ENCODE measurements at regions not wholly inside any gene's neighbourhood (a gene's known extent, or its start where the extent isn't known, plus 50 kb on each side); places are given as distances from the start of the nearest gene placed in this dataset.
"Not testable (repeated sequence)": the region's sequence is repeated elsewhere in the genome, so short reads cannot be mapped to it uniquely, and the experiment has no call there.

- H3K27me3 ChIP-seq (ENCODE audit: control insufficient read depth, insufficient read depth); ATAC-seq; H3K27ac ChIP-seq (ENCODE audit: low read length); intact Hi-C loops (cut with DNase I); H3K9me3 ChIP-seq (ENCODE audit: control insufficient read depth, low read length); H3K4me1 ChIP-seq (ENCODE audit: control insufficient read depth, insufficient read depth, low read length): not testable (repeated sequence)
- 31% methylated on average over 21 of the region's 29 CpGs for WGBS
- H3K4me3 ChIP-seq (ENCODE audit: low read length), result peak overlapping the region; percentile 70
- DNase-seq, result peak; percentile 9 to 53 (median 32)
These were observed 136.6 kb upstream of the TP53TG3D start for GRCh38 chr16:32116533-32116932.

GRCh38 chr16:32120372-32120771, 132.7 kb upstream of the TP53TG3D start:
- H3K4me3 ChIP-seq (ENCODE audit: low read length); H3K9me3 ChIP-seq (ENCODE audit: control insufficient read depth, low read length); H3K27me3 ChIP-seq (ENCODE audit: control insufficient read depth, insufficient read depth); H3K27ac ChIP-seq (ENCODE audit: low read length); H3K4me1 ChIP-seq (ENCODE audit: control insufficient read depth, insufficient read depth, low read length); DNase-seq; ATAC-seq; intact Hi-C loops (cut with DNase I): not testable (repeated sequence)
- 66% methylated on average over 1 of the region's 1 CpG for WGBS

- H3K4me1 ChIP-seq (ENCODE audit: control insufficient read depth, insufficient read depth, low read length); H3K9me3 ChIP-seq (ENCODE audit: control insufficient read depth, low read length); intact Hi-C loops (cut with DNase I); H3K4me3 ChIP-seq (ENCODE audit: low read length); DNase-seq; ATAC-seq; H3K27me3 ChIP-seq (ENCODE audit: control insufficient read depth, insufficient read depth); H3K27ac ChIP-seq (ENCODE audit: low read length): not testable (repeated sequence)
- 75% methylated on average over 3 of the region's 3 CpGs for WGBS
These were observed 132.3 kb upstream of the TP53TG3D start for GRCh38 chr16:32120779-32121178.

- H3K4me1 ChIP-seq (ENCODE audit: control insufficient read depth, insufficient read depth, low read length); H3K27ac ChIP-seq (ENCODE audit: low read length); DNase-seq; H3K27me3 ChIP-seq (ENCODE audit: control insufficient read depth, insufficient read depth); H3K4me3 ChIP-seq (ENCODE audit: low read length); H3K9me3 ChIP-seq (ENCODE audit: control insufficient read depth, low read length); intact Hi-C loops (cut with DNase I); ATAC-seq: not testable (repeated sequence)
- 75% methylated on average over 2 of the region's 2 CpGs for WGBS
These were observed 131.7 kb upstream of the TP53TG3D start for GRCh38 chr16:32121273-32121900.

GRCh38 chr16:32152434-32152833, 100.7 kb upstream of the TP53TG3D start:
- H3K9me3 ChIP-seq (ENCODE audit: control insufficient read depth, low read length); H3K27ac ChIP-seq (ENCODE audit: low read length); H3K4me1 ChIP-seq (ENCODE audit: control insufficient read depth, insufficient read depth, low read length); H3K4me3 ChIP-seq (ENCODE audit: low read length); ATAC-seq; H3K27me3 ChIP-seq (ENCODE audit: control insufficient read depth, insufficient read depth); intact Hi-C loops (cut with DNase I): not testable (repeated sequence)
- peak in 1 of 3 donors; percentile 13 for DNase-seq
- 93% methylated on average over 3 of the region's 8 CpGs for WGBS

- not testable (repeated sequence) for H3K4me3 ChIP-seq (ENCODE audit: low read length)
- WGBS, result 32% methylated on average over 10 of the region's 61 CpGs
These were observed 65.0 kb upstream of the TP53TG3D start for GRCh38 chr16:32187918-32188669.

GRCh38 chr16:32202585-32202984, 50.5 kb upstream of the TP53TG3D start:
- H3K4me1 ChIP-seq (ENCODE audit: control insufficient read depth, insufficient read depth, low read length); H3K27ac ChIP-seq (ENCODE audit: low read length); intact Hi-C loops (cut with DNase I); H3K9me3 ChIP-seq (ENCODE audit: control insufficient read depth, low read length); ATAC-seq; H3K4me3 ChIP-seq (ENCODE audit: low read length); H3K27me3 ChIP-seq (ENCODE audit: control insufficient read depth, insufficient read depth): not testable (repeated sequence)
- peak in 1 of 3 donors; percentile 20 for DNase-seq
- WGBS, result 32% methylated on average over 25 of the region's 36 CpGs

More at GRCh38 chr16:32187918-32188669, 65.0 kb upstream of the TP53TG3D start:
- intact Hi-C loops (cut with DNase I); DNase-seq; H3K27ac ChIP-seq (ENCODE audit: low read length); H3K9me3 ChIP-seq (ENCODE audit: control insufficient read depth, low read length); H3K4me1 ChIP-seq (ENCODE audit: control insufficient read depth, insufficient read depth, low read length); H3K27me3 ChIP-seq (ENCODE audit: control insufficient read depth, insufficient read depth): not testable (repeated sequence)
- ATAC-seq, result peak; percentile 93 to 98
